ENCODE measurements at regions not wholly inside any gene's neighbourhood (a gene's known extent, or its start where the extent isn't known, plus 50 kb on each side); places are given as distances from the start of the nearest gene placed in this dataset.
"Not testable (repeated sequence)": the region's sequence is repeated elsewhere in the genome, so short reads cannot be mapped to it uniquely, and the experiment has no call there.

DNA sequence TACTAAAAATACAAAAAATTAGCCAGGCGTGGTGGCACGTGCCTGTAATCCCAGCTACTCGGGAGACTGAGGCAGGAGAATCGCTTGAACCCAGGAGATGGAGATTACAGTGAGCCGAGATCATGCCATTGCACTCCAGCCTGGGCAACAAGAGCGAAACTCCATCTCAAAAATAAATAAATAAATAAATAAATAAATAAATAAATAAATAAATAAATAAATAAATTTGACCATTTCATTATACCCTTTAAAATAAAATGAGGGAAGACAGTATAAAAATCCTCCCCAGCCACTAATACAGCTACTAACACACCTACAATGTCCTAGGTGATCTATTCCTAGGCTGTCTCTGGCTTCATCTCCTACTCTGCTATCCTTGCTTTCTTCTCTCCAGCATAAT, 562.8 kb downstream of the ZBBX start:
- not testable (repeated sequence) for DNase-seq

- no peak for DNase-seq
These were observed 569.2 kb downstream of the ZBBX start for GRCh38 chr3:166810741-166811445.

GRCh38 chr3:166809520-166809919, 570.6 kb downstream of the ZBBX start:
- DNase-seq: no peak

GRCh38 chr3:166788936-166789335, 591.2 kb downstream of the ZBBX start:
- DNase-seq: no peak

- no peak for DNase-seq
These were observed 594.2 kb downstream of the ZBBX start for GRCh38 chr3:166785876-166786275.

DNA sequence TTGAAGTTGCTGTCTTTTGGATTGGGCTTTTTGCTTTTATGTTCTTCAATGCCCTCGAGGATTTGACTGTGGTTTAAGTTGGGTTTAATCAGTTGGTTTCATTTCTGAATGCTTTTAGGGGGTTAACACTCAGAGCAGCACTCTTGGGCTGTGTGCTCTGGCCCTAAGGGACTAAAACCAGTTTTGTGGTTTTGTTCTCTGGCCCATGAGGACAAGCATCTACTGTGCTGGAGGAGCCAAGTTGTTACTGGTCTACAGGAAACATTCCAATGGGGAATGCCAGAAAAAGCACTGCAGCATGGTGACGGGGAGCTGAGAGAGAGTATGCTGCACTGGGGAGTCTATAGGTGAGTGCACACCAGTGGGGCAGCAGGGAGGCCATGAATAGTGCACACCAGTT, 596.9 kb downstream of the ZBBX start:
- DNase-seq: no peak

DNA sequence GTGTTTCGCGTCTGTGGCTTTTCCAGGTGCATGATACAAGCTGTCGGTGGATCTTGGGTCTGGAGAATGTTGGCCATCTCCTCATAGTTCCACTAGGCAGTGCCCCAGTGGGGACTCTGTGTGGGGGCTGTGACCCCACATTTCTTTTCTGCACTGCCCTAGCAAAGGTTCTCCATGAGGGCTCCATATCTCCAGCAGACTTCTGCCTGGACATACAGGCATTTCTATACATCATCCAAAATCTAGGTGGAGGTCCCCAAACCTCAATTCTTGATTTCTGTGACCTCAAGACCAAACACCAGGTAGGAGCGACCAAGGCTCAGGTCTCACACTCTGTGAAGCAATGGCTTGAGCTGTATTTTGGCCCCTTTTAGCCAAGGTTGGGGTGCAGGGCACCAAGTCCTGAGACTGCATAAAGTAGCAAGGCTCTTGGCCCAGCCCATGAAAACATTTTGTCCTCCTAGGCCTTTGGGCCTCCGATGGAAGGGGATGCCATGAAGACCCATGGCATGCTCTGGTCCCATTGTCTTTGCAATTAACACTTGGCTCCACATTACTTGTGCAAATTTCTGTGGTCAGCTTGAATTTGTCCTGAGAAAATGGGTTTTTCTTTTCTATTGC, 615.3 kb downstream of the ZBBX start:
- no peak for DNase-seq

GRCh38 chr3:166759736-166760513, 620.2 kb downstream of the ZBBX start:
- DNase-seq: no peak

DNA sequence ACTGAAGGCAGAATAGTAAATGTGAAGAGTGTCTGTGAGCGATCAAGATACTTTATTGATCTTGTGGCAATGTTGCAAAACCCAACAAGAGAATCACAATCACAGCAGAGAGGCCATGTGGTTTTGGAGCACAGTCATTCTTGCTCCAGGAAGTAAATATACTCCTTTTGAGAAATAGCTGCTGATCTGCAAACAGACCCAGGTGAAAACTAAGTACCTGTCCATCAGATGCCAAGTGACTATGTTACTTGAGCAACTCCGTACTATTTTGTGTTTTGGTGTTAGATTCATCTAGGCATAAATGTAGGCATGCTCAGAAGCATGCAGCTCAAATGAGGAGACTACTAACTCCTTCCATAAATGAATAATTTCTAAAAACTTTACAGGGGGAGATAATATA, 627.9 kb downstream of the ZBBX start:
- no peak for DNase-seq

DNA sequence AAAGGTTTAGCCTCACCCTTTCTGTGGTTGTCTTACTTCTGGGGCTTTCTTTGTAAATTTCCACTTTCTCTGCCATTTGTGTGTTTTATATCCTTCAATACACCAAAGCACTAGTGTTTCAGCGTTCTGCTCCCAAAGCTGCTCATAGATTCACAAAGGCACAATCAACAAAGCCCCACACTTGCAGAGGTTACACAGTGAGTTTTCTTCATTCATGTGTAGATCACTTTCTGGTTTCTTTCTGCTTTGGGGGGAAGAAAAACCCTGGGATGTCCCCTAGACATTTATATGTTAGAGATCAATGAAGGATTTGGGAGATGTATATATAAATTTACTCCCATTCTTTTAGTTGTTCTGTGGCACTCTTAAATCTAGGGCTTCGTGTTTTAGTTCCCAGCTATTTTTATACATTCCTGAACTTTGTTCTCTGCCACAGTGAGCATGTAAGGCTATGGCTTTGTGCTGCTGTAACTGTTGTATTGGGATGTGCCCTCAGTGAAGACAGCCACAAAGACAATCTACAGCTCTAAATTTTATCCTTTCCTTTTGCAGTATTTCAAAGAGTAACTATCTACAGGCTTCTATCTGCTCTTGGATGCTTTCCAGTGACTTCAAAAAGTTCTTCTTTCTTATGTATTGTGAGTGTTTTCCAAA, 636.5 kb downstream of the ZBBX start:
- DNase-seq: no peak

DNA sequence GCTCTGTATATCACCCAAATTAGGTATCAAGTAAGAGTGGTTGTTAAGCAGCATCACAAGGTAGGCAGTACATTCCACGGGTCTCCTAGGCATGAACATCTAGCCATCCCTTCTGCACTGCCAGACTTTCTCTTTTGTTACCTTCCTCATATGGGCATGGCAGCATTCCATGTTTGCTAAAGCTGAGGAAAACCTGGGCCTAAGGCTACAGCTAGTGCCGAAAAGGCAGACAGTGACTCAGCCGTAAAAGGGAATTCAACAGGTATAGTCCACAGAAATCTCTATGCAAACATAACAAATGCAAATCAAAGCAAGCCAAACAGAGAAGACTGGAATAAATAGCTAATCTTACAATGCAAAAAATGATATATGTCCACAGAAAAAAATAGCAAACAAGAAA, 645.4 kb downstream of the ZBBX start:
- DNase-seq: no peak

GRCh38 chr3:166731701-166732100, 648.4 kb downstream of the ZBBX start:
- no peak for DNase-seq

- DNase-seq: no peak
These were observed 658.6 kb downstream of the ZBBX start for GRCh38 chr3:166721466-166721865.

GRCh38 chr3:166714206-166714605, 665.9 kb downstream of the ZBBX start:
- no peak for DNase-seq

DNA sequence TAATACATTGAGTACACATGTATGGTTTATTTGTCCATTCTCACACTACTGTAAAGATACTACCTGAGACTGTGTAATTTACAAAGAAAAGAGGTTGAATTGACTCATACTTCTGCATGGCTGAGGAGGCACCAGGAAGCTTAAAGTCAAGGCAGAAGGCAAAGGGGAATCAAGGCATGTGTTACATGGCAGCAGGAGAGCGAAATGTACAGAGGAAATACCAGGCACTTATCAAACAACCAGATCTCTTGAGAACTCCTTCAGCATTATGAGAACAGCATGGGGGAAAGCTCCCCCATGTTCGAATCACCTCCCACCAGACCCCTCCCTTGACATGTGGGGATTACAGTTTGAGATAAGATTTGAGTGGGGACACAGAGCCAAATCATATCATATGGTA, 666.3 kb downstream of the ZBBX start:
- DNase-seq: no peak

DNA sequence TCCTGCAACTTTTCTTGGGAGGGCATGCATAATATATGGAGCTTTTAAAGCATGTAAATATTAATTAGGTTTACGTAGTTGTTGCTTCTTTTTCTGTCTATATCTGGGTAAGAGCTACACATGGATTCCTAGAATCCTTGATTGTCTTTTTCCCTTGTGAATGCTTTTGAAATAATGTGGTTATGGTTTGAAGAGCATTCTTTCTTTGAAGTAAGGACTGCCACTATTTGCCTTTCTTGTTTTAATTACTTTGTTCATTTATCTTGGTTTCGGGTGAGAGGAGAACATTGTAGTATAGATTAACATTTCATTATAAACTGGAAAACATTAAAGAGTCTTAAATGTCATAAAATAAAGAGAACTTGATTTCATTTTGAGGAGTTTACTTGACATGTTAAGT, 674.0 kb downstream of the ZBBX start:
- DNase-seq: no peak

DNA sequence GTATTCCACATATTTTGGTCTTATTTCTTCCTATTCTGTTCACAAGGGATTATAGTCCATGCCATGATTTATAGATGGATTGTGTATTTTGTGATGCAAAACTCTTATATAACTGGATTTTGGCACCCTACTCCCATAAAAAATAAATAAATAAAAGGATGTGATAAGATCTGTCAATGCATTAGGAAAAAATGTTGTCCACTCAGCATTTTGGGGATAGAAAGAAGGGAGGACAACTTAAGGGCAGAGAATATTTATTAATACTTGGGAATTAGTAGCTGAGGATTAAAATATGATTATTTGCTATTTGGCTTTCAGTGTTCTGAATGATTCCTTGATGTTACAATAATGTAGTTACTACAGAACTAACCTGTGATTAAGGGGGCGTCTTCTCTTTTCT, 682.6 kb downstream of the ZBBX start:
- no peak for DNase-seq

DNA sequence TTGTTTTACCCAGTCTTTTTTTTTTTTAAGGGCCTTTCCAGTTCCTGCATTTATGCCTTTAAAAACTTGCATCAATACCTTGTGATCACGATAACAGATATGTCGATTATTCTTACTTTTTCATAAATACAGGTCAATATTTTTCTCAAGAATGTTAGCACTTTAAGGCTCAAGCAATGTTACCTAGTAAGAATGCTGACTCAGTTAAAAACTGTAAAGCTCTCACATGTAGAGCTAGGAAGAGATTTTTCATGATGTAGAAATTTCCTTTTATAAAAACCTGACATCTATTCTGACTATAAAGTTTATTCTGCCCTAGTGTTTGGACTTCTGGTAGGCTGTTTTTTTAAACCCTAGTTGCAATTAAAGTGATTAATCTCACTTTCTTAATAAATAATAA, 684.0 kb downstream of the ZBBX start:
- no peak for DNase-seq

DNA sequence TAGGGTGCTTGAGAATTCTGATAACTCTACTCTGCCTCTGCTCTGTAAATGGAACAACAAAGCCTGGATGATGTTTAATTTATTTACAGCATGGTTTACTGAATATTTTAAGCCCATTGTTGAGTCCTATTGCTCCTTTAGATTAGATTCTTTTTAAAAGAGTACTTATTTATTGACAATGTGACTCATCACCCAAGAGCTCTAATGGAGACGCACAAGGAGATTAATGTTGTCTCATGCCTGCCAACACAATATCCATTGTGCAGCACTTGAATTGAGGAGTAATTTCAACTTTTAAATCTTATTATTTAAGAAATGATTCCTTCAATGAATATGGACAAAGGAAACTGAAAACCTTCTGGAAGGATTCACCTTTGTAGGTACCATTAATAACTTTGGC, 691.4 kb downstream of the ZBBX start:
- no peak for DNase-seq

DNA sequence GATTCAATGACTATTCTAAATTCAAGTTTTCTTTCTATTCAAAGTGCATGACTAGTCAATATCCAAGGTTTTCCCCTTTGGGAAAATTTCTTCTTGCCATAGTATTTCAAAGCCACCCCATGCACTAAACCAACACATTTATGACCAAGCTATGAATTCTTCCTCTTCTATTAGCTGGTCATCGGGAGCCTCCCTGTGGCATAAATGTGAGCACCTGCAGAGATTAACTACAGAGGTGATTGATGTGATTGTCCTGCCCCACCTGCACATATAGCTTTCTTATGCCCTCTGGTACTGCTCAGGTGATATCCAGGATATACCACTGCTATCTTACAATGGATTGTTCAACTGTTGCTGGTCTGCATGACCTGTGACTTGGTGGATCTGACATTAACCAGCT, 694.9 kb downstream of the ZBBX start:
- no peak for DNase-seq

DNA sequence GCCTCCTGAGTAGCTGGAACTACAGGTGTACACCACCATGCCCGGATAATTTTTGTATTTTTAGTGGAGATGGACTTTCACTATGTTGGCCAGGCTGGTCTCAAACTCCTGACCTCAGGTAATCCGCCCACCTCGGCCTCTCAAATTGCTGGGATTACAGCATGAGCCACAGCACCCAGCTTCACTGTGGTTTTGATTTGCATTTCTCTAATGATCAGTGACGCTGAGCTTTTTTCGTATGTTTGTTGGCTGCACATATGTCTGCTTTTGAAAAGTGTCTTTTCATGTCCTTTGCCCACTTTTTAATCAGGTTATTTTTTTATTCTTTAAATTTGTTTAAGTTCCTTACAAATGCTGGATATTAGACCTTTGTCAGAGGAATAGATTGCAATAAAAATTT, 696.0 kb downstream of the ZBBX start:
- DNase-seq: not testable (repeated sequence)

DNA sequence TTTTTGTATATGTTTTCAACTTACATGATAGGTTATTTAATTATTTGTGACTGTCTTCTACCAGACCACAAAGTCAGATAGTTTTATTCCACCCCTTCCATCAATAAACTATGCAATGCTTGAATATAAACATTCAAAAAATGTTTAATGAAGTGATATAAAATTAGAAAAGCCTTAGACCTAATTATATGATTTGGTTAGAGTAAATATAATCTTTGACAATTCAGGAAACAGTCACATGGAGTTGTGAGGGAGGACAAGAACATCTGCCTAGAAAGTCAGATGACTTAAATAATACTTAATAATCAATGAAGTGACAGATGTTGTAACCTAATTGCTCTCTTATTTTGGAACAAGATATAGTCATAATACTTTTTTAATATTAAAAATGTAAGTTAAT, 710.3 kb downstream of the ZBBX start:
- DNase-seq: no peak

- no peak for DNase-seq
These were observed 716.9 kb downstream of the ZBBX start for GRCh38 chr3:166663194-166663593.
